ENCODE measurements at regions not wholly inside any gene's neighbourhood (a gene's known extent, or its start where the extent isn't known, plus 50 kb on each side); places are given as distances from the start of the nearest gene placed in this dataset.

DNA sequence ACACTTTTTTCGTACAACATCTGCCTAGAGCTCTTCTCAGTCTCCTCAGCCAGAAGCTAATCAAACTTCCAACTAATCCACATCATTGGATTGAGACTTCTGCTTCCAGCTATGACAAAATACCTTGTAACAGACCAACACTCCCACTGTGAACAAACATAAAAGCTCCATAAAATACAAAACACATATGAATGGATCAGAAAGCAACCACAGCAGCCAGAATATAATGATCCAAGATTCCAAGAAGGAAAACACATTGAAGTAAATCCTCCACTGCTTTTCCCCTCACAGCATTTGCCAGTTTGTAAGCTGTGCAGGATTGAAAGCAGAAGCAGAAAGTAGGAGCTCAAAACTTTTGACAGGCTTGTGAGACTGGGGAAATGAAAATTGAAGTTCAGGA is 863.2 kb downstream of the TUSC7 start:
- in situ Hi-C loops (cut with MboI; ENCODE audit: low sequenced_read_pairs), result no loop called here

DNA sequence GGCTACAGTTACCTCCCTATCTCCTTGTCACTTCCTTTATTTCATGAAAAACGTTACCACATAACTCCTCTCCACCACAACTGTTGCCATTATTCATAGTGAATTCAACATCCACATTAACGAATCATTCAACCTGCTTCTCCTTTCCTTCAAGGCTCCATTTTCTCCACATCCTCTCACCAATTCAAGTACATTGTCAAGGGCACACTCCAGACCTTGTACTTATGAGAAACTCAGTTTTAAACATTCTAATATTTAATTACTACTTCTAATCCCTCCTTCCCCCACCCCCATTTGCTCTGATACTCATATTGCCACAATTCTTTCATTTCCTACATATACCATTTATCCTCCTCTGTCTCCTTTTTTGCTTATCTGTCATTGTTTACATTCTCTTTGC is 871.2 kb downstream of the TUSC7 start:
- in situ Hi-C loops (cut with MboI; ENCODE audit: low sequenced_read_pairs), result no loop called here

DNA sequence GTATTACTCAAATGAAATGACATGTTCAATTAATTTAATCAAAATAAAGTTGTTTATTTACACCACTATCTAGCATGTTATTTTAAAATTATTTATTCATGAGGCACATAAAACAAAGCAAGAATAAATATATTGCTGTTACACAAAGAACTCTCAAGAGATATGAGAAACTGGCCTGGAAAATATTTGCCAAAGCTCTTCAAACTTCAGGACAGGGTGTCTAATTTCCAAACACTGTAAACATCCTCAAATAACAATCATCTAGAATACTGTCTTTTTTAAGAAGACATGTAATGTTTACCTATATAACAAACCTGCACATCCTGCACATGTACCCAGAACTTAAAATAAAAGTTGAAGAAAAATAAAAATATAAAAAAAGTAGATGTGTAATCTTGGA is 876.6 kb downstream of the TUSC7 start:
- in situ Hi-C loops (cut with MboI; ENCODE audit: low sequenced_read_pairs), result no loop called here

GRCh38 chr3:117587416-117587815 is 877.8 kb downstream of the TUSC7 start:
- in situ Hi-C loops (cut with MboI; ENCODE audit: low sequenced_read_pairs), result no loop called here

GRCh38 chr3:117589454-117589853 is 879.9 kb downstream of the TUSC7 start:
- in situ Hi-C loops (cut with MboI; ENCODE audit: low sequenced_read_pairs), result no loop called here

DNA sequence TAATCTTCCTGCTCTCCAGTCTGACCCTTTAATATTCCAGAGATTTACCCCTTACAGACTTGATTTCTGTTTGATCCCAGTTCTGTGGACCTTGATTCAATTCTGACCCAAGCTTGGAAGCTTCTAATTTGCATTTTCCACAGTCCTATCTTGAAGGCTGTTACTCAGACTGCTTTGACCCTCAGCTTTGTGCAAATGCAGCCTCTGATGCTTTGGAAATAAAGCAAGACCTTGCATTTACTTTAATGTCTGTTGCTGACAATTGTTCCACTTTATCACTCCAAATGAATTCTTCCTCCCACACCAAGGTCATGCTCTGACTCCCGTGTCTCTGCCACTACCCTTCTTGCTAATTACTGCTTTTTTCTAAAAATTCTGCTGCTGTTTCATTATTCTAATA is 886.0 kb downstream of the TUSC7 start:
- in situ Hi-C loops (cut with MboI; ENCODE audit: low sequenced_read_pairs), result no loop called here

GRCh38 chr3:117596503-117596902 is 886.9 kb downstream of the TUSC7 start:
- in situ Hi-C loops (cut with MboI; ENCODE audit: low sequenced_read_pairs), result no loop called here

DNA sequence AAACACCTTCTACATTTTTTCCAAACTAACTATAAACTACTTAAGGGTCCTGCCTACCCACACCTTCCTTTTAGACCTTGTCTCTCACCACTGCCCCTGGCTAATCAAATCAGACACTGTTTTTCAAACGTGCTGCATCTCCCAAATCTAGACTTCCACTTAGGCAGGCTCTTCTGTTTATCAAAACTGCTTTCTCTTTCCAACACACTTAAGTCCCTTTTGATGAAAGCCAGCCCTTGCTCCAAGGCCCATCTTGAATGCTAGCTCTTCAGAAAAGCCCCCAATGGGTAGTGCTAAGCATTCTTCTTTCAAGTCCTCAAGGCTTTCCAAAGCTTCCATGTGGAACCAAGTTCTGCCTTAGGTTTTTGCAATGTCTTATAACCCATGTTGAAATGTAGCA is 888.3 kb downstream of the TUSC7 start:
- in situ Hi-C loops (cut with MboI; ENCODE audit: low sequenced_read_pairs), result no loop called here

DNA sequence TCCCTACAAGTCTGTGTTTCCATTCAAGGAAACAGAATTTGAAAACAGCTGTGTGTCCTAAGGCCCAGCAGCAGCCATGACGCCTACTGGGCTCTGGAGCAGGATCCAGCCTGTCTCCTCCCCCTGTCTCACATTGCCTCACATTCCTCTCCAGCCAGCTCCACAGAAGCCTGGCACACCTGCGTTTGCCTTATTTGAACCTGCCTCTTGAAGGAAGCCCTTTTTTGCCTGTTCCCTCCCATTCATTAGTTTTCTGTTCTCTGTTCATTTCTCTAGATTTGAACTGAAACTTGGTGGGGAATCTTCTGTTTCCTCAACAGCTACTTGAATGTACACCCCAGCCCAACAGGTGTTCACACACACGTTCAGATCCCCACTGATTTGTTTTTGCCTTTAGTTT is 890.5 kb downstream of the TUSC7 start:
- in situ Hi-C loops (cut with MboI; ENCODE audit: low sequenced_read_pairs), result no loop called here

DNA sequence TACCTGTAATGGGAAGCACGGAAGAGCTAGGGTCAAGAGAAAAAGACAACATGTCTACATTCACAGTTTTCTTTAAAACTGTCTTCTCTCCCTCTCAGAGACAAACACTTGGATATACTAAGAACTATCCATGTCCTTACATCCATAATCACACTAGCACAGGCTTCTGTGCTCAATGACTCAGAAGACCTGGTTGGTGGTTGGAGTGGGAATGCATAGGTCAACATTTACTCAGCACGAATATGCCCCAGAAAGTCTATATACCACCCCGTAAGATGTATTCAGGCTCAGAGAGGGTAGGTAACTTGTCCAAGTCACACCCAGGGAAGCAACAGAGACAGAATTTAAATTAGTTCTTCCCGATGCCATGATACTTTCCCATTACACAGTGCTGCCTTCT is 891.1 kb downstream of the TUSC7 start:
- in situ Hi-C loops (cut with MboI; ENCODE audit: low sequenced_read_pairs), result no loop called here

DNA sequence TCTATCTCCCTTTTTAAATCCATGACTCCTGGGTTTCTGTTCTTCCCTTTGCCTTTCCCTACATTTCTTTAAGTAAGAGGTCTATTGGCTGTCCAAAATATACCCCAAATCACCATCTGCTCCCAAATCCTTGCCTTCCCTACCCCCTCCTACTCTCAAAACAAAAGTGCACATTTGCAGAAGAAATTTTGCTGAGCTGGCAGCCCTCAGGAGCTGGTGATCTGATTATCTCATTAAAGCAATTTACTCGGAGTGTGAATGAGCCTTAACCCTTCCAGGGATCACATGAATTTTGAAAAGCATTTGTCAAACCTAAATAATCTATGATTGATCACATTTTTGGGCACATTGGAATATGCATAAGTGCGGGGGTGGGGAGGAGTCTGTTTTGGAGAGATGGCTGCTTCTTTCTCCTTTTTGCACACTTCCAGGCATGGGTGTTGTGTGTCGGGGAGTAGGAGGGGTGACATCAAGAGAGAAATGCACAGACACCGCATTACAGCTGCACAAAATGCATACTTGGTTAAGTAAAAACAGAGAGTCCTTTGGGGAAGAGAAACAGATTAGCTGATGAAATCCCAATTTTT is 892.6 kb downstream of the TUSC7 start:
- in situ Hi-C loops (cut with MboI; ENCODE audit: low sequenced_read_pairs), result no loop called here

DNA sequence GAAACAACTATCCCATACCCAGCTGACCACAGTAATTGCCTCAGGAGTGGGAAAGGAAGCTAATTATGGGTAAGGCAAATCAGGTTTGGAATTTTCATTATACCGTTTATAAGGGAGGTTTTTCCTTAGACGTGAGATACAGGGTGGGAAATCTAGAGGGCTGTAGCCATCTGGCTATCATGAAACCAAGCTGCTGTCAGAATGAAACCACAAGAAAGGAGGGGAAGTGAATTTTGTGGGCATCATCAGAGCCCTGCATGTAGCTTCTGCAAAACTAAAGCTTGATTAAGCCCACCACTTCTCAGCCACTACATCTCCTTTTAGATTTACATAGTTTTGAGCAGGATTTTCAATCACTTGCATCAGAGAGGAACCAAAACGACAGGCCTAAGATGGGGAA is 893.5 kb downstream of the TUSC7 start:
- in situ Hi-C loops (cut with MboI; ENCODE audit: low sequenced_read_pairs), result no loop called here

DNA sequence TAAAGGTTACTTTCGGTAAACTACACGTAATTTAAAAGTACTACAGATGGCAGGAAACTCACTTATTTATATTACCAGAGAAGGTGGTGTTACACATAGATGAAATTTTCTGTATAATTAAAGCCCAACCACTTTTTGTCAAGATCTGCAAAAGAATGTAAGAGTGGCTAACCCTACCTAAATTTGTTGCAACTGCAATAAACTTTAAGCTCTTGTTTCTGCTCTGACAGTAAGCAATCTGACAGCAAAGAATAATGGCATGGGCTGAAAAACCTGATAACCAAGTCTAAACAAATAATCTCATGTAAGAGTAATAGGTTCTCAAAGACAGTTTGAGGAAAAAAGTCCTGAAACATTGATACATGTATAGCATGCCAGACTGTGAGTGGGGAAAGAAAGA is 897.3 kb downstream of the TUSC7 start:
- in situ Hi-C loops (cut with MboI; ENCODE audit: low sequenced_read_pairs), result no loop called here

DNA sequence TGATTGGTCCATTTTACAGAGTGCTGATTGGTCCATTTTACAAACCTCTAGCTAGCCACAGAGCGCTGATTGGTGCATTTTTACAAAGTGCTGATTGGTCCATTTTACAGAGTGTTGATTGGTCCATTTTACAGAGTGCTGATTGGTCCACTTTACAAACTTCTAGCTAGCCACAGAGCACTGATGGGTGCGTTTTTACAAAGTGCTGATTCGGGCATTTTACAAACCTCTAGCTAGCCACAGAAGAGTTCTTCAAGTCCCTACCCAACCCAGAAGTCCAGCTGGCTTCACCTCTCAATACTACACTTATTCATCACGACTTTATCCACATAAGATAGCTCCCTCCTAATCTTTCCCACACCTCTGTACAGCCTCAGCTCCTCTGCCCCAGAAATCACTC is 899.8 kb downstream of the TUSC7 start:
- in situ Hi-C loops (cut with MboI; ENCODE audit: low sequenced_read_pairs), result no loop called here

DNA sequence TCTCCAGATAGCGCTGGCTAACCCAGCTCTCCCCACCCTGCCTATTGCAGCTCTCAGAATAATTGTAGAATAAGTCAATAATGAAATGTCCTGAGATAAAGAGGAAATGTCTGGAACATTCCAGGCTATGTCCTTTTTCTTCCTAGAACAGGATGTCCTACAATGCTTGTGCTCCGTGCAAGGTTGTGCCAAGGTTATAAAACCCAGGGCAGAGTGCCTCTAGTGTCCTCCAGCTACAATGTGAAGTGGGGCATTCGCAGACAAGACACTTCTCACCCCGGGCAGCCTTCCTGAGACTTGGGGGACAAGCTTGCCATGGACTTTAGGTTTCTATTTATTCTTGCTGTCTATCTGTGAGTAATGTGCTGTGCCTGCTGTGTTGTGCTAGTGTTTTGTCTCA is 900.6 kb downstream of the TUSC7 start:
- in situ Hi-C loops (cut with MboI; ENCODE audit: low sequenced_read_pairs), result no loop called here

GRCh38 chr3:117611211-117611610 is 901.6 kb downstream of the TUSC7 start:
- in situ Hi-C loops (cut with MboI; ENCODE audit: low sequenced_read_pairs), result no loop called here

GRCh38 chr3:117616227-117616626 is 906.6 kb downstream of the TUSC7 start:
- in situ Hi-C loops (cut with MboI; ENCODE audit: low sequenced_read_pairs), result no loop called here

DNA sequence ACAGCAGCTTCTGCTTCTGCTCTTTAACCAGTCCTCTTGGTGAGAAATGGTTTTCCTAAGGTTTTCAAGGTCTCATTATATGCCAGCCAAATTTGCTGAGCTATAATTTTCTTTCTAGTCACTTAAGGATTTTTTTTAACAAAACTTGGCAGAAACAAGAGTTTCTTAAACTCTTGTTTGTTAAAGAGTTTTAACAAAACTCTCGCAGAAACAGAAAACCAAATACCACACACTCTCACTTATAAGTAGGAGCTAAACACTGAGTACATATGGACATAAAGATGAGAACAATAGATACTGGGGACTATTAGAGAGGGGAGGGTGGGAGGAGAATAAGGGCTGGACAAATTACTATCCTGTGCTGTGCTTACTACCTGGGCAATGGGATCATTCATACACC is 908.3 kb downstream of the TUSC7 start:
- in situ Hi-C loops (cut with MboI; ENCODE audit: low sequenced_read_pairs), result no loop called here

DNA sequence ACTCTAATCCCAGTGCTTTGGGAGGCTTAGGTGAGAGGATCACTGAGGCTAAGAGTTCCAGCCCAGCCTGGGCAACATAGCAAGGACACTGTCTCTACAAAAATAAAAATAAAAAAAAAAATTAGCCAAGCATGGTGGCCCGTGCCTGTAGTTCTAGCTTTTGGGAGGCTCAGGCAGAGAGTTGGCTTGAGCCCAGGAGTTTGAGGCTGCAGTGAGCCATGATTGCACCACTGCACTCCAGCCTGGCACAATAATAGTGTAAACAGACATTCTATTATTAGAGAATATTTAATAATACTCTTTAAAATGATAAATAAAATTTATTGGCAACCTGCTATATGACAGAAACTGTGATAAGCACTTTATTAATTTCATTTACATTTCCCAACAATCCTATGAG is 908.9 kb downstream of the TUSC7 start:
- in situ Hi-C loops (cut with MboI; ENCODE audit: low sequenced_read_pairs), result no loop called here

GRCh38 chr3:117619805-117620204 is 910.2 kb downstream of the TUSC7 start:
- in situ Hi-C loops (cut with MboI; ENCODE audit: low sequenced_read_pairs), result no loop called here

GRCh38 chr3:117622171-117622841 is 912.7 kb downstream of the TUSC7 start:
- in situ Hi-C loops (cut with MboI; ENCODE audit: low sequenced_read_pairs), result no loop called here

GRCh38 chr3:117624424-117624823 is 914.8 kb downstream of the TUSC7 start:
- in situ Hi-C loops (cut with MboI; ENCODE audit: low sequenced_read_pairs), result no loop called here

- in situ Hi-C loops (cut with MboI; ENCODE audit: low sequenced_read_pairs), result no loop called here
Observed at GRCh38 chr3:117625174-117625573, 915.6 kb downstream of the TUSC7 start.
